AG08395 (cell line): ENCODE measurements at regions not wholly inside any gene's neighbourhood (a gene's known extent, or its start where the extent isn't known, plus 50 kb on each side); places are given as distances from the start of the nearest gene placed in this dataset.

Experiments used
- DNase-seq: peaks from one replicate; pipeline ENCODE4 v3.0.0; 2012; ENCODE audit warnings: mixed read lengths, low spot score

- no peak for DNase-seq
Observed at GRCh38 chr6:89028774-89029173, 51.8 kb upstream of the PNRC1 start.

- no peak for DNase-seq
Observed at GRCh38 chr6:89027756-89028155, 52.8 kb upstream of the PNRC1 start.

GRCh38 chr6:89026151-89026550 lies 54.4 kb upstream of the PNRC1 start:
- DNase-seq = no peak

- no peak for DNase-seq
Observed at GRCh38 chr6:89025633-89026032, 54.9 kb upstream of the PNRC1 start.

- no peak for DNase-seq
Observed at GRCh38 chr6:89024456-89024855, 56.1 kb upstream of the PNRC1 start.

GRCh38 chr6:89023591-89024441 lies 56.7 kb upstream of the PNRC1 start:
- no peak for DNase-seq

GRCh38 chr6:89022798-89023197 lies 57.8 kb upstream of the PNRC1 start:
- peak; percentile 48 for DNase-seq

- no peak for DNase-seq
Observed at GRCh38 chr6:89021629-89022028, 58.2 kb upstream of the RNGTT start.

- DNase-seq = no peak
Observed at GRCh38 chr6:89015971-89016370, 52.6 kb upstream of the RNGTT start.

- DNase-seq = no peak
Observed at GRCh38 chr6:89013438-89013837, 50.0 kb upstream of the RNGTT start.
